ENCODE measurements at regions not wholly inside any gene's neighbourhood (a gene's known extent, or its start where the extent isn't known, plus 50 kb on each side); places are given as distances from the start of the nearest gene placed in this dataset.

GRCh38 chr2:180829261-180829660 lies 151.1 kb upstream of the UBE2E3 start:
- TF ChIP-seq CTCF (IDR thresholded peaks at IDR 0.05) (no peak), ZFX (IDR thresholded peaks at IDR 0.05; ENCODE audit: borderline replicate concordance) (no peak)

Measured in 22Rv1 (cell line).